Stimulated activated CD4-positive, alpha-beta T cell treated with anti-CD3 and anti-CD28 coated beads, Interleukin-2, amount 100 ng/mL, for 48 hours (primary cell): ENCODE measurements at regions not wholly inside any gene's neighbourhood (a gene's known extent, or its start where the extent isn't known, plus 50 kb on each side); places are given as distances from the start of the nearest gene placed in this dataset.

Source experiments
- DNase-seq, 2 donors: peaks; one replicate each; pipeline ENCODE4 v3.0.0-alpha.2; 2020

DNA sequence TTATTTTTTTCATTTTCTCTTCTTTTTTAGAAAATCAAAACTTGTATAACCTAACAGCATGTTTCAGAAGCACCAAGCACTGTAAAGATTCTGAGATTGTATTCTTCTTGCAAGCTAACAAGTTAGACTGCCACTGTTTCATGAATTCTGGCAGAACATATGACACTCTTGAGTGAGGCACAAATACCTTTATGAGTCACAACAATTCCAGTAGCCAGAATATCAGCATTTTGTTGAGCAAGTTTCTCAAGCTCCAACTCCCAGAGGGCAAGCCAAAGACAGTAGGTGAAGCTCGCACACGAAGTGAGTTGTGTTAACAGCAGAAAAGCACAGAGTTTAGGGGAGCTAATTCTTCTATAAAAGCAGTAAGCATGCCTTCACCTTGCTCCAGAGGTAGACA lies 268.8 kb upstream of the NCAM2 start:
- no peak for DNase-seq

DNA sequence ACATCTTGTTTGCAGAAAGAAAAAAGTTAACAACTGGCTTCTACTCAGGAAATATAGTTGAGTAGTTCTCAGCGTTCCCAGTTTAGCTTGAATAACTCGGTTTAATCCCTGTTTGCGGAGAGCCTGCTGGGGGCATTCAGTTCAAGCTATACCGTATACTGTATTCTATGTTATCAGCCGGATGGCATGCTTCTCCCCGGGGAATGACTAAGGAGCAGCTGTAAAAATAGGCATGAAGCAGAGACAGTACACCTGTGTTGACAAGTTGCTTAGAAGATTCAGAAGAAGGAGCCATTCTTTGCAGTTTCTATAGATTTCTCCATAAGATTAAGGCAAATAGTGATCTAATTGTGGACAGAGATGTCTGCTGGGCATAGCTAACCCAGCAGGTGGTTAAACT lies 267.8 kb upstream of the NCAM2 start:
- no peak for DNase-seq

DNA sequence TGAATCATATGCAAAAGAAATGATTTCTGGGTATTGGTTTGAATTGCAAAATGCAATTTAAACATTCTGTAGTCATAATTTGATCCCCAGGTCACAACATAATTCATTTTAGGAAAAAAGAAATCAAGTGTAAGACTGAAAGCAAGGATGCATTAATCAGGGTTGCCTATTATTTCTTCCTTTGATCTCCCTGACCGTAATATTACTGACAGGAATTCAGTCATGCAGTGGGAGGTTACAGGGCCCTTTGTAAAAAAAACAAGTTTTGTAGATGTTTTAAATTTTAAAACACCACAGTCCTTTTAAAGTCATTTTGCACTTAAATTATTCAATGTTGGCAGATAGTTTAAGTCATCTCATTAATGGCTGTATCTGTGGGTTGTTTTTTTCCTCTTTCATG lies 263.0 kb upstream of the NCAM2 start:
- no peak for DNase-seq

DNA sequence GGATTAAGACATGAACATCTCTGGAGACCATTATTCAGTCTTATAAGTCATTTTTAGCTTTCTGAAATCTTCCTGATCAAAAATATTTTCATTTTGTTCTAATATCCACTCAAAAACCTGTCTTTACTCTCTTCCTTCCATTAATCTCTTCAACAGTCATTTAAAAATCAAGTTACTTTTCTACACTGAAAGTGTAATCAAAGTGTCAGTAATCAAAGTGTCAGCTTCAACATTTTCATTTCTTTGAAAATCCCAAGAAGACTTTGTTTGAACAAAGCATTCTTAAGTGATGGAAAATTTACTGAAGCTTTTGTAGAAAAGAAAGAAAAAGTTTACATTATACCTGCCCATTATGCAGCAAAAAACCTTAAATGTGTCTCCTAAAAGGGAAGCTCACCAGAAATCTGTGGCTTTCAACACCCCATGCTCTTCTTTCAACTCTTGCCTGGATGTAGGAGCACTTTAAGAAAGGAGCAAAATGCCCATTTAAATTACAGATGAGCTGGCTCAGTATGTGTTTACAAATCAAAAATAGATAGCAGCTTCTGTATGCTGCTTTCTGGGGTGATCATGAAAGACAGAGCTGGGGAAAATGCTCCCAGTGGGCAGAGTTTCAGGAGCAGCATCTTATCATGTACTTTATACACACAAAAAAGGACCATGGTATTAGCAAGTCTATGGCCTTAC lies 260.8 kb upstream of the NCAM2 start:
- no peak for DNase-seq

DNA sequence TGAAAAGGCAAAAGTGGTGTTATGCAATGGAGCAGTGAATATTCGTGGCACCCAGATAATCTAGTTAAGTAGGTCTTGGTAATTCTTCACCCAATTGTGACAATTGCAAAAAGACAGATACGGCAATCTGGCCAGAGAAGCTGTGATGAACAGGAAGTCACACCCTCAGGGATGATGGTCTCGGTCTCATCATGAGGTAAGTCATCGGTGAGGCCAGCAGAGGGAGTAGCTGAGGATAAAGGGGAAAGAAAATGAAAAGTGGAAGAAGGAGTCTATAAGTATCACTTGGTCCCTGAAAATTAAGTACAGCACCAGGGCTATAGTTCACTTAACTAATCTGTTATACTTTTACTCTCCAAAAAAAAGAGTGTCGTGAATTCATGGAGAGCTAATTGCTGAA lies 258.8 kb upstream of the NCAM2 start:
- DNase-seq = no peak

DNA sequence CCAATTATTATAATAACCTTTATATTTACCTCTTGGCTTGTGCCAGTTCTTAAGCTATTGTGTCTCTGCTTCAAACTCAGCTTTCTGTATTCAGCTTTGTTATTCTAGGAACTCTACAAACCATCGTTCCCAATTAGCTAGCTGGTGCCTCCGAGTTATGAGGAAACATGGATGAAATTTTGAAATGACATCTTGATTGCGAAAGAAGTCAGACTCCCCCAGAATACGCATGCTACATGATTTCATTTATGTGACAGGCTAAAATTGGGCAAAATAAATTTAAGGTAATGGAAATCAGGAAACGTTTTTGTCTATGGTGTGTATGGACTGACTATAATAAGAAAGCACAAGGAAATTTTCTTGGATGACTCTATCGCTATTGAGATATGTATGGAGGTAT lies 256.8 kb upstream of the NCAM2 start:
- DNase-seq = no peak

DNA sequence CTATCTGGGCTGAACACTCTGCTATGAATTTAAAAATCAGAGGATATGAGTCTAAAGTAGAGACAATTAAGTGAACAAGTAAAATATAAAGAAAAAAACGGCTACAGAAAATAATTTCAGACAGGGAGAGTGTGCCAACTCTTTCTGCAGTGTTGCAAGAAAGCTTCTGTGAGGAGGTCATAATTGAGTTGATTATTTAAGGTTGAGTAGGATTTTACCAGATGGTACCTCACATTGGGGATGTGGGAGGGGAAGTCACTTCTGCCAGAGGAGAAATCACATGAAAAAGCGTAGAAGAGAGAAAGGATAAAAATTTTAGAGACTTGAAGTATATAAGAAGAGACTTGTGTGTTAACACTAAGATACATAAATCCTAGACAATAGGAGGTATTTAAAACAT lies 238.0 kb upstream of the NCAM2 start:
- DNase-seq = no peak

DNA sequence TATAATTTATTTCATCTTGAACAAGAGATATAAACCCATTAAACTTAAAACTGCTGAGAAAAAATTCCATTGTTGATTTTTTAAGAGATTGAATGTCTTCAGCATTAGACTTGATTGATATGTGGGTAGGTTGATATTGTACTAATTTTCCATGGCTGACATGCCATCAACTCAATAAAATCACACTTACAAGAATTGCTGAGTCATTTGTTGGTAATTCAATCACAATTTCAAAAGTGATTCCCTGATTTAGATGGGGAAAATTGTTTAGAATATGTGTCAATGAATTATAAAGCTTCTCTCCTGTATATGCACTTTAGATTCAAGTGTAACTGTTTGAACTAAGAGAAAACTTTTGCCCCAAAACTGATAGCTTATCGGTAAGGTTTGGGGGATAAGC lies 223.5 kb upstream of the NCAM2 start:
- no peak for DNase-seq

DNA sequence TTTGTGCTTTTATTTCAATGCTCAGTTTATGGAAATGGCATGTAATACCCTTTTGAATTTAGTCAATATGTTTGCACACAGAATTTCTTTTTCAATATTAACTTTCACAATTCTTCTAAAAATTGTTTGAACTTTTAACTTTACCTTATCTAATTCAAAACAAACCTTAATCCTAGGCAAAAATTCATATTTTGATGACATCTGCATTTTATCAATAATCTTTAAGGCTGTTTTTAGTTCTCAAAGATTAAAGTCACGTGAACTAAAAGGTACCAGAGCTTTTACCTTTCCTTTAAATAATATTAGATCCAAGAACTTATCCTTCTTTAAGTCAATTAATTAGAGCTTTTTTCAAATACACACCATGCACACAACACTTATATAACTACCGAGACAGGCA lies 218.9 kb upstream of the NCAM2 start:
- DNase-seq = no peak

DNA sequence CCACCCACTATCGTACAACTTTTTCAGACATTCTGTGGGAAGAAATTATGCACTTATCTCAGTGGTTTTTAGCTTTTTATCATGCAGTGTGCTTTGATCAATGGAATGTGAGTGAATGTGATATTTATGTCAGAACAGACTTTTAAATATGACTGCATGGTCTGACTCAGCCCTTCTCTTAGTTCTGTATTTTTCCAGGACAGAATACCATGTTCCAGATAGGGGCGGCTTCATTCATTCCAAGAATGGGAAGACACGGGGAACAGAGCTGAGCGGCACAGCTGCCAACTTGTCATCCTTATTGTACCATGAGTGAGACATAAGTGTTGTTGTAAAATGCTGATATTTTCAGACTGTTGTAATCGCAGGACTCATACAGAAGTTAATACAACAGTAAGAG lies 214.6 kb upstream of the NCAM2 start:
- DNase-seq = no peak

DNA sequence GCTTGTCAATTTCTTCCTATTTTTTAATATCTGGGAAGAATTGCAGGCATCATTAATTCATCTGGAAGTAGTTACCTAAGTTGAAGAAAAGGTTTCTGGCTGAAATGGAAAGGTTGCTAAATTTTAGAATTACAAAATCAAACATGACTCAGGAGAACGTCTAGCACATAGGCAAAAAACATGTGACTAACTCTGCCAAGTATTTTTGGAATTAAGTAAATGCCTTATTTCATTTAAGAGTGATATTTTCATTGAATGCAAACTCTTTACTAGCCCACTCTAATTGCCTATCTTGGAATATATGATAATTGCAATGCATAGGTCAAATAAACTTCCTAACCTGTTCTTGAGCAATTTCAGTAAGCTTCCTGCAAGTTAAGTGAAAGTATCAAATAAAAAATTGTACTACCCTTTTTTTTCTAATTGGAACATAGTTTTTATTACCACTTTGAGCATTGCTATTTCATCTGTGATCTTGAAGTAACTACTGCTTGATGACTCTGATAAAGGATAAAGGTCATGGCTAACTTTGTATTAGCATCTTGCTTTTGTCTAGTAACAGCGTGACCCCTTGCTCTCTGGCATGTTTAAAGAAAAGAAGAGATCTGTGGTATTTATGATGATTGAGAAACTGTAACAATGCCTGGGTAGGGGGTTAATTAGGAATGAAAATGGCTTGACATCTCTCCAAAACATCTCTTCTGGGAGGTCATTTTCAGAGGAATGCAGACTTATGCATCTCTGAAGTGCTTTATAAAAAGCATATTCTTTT lies 208.3 kb upstream of the NCAM2 start:
- no peak for DNase-seq

DNA sequence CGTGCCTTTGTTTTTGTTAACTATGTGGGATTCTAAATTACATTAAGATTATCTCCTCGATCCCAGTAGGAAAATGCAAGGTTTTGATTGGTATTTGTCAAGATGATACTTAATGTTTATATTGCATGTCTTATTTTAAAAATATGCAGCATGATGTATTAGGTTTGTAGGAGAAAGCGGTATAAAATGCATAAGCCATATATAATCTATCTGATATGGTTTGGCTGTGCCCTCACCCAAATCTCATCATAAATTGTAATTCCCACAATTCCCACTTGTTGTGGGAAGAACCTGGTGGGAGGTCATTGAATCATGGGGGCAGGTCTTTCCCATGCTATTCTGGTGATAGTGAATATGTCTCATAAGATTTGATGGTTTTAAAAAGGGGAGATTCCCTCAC lies 198.1 kb upstream of the NCAM2 start:
- no peak for DNase-seq

DNA sequence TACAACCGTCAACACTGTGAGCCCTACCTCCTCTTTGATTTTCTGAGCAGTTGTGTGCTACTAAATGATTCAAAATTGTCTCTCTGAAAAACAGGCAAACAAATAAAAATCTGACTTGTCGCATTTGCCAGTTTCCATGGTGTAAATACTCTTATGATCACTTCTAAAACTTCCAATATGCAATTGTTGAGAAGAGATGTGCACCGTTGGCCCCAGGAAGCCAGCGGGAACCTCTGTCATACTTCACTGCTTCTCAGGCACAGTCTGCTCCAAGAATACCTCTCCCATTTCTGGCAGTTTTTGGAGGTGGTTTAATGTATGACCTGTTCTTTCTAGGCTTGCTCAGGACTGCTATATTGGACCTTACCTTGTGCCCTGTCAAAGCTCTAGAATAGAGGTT lies 196.0 kb upstream of the NCAM2 start:
- DNase-seq = no peak

DNA sequence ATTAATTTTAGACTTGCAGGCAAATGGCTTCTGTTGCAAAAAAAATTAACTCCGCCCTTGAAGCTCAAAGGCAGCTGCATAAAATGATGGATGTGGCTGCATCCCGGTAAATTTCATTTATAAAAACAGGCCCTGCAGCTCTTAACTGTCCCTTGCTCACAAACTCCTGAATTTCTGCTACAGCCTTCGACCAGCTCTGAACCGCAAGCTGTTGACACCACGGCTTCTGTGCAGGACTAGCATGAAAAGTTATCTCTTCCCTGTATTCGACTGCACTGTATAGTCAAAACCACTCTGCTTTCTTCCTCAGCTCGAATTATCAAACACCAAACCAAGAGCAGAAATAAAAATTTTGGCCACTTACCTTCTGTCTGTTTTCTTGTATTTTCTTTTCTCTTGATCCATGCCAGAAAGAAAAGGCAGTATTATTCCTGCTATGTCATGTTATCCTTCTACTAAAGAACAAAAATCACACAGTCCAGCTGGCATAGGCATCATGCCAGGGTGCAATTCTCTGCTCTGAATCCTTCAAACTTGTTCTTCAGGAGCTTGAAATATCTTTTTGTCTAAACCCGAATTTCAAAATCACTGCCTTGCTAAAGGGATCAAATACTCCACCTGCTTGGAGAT lies 195.5 kb upstream of the NCAM2 start:
- no peak for DNase-seq

DNA sequence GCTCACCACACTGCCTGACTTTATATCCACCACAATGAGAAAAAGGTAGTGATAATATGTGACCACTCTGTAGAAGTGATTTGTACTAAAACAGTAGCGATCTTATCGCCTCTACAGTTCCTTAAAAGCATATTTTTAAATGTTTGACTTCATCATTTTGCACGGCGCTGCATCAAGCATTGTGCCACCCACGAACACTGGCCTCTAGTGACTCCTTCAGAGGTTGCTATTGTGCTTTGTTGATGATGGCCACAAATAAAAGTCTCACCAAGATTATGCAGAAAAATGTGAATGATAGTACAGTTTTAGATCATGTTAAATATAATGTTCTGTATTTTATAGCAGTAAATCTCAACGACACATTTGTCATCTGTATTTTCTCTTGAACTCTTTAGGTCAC lies 186.5 kb upstream of the NCAM2 start:
- no peak for DNase-seq

DNA sequence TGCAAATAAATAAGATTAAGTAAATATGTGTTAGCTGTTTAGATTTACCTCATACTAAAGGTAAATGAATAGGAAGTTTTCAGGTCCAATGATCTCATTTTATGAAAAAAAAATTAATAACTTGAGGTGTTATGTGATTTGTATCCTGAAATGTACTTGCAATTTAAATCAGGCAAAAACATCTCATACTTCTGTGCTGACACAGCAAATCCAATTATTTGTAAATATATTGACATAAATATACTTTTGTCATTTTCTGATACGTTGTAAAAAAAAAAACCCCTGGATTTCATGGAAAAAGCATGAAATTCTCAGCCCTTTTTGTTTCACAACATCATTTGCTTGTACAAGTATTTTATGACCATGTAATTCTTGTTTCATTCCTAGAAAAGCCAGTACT lies 184.1 kb upstream of the NCAM2 start:
- DNase-seq = no peak

DNA sequence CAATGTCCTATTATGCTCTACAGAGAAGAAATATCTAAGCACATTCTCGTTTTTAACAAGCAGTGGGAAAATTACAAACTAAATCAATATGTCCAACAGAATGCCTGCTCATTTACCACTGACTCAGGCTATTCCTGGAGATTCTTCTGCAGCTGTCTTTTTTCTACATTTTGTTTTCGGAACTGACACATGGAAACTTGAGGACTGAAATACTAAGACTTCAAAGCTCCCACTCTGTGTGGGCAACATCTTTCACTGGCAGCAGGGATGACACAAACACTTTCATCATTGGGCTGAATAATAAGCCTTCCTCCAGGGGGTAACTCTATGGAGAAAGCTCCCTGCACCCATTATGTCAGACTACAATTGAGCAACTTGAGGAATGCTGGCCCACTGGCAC lies 175.5 kb upstream of the NCAM2 start:
- no peak for DNase-seq

DNA sequence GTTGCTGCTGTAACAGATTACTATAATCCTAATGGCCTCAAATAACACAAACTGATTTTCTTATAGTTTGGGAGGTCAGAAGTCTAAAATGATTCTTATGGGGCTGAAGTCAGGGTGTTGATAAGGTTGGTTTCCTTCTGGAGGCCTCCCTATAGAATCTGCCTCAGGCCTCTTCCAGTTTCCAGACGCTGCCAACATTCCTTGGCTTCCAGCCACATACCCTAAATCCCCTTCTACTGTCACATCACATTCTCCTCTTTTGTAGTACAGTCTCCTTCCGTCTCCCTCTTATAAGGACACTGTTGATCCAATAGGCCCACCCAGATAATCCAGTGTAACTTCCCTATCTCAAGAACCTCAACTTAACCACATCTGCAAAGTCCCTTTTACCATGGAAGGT lies 145.3 kb upstream of the NCAM2 start:
- no peak for DNase-seq

DNA sequence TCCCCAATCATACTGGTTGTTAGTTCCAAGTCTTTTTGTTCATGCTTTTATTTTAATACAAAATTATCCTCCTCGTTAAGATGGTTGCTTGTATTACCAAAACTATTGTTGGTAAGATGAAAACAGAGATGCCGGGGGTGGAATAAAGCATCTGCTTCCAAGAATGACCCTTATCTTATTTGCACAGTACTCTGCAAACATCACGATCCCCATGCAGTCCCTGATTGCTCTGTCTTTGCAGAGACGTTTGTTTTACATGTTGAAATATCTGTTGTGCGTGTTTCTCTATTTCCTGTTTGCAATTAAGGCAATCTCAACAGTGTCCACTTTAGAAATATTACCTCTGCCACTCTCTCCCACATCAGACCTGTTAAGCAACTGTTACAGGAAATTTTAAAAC lies 141.3 kb upstream of the NCAM2 start:
- no peak for DNase-seq

DNA sequence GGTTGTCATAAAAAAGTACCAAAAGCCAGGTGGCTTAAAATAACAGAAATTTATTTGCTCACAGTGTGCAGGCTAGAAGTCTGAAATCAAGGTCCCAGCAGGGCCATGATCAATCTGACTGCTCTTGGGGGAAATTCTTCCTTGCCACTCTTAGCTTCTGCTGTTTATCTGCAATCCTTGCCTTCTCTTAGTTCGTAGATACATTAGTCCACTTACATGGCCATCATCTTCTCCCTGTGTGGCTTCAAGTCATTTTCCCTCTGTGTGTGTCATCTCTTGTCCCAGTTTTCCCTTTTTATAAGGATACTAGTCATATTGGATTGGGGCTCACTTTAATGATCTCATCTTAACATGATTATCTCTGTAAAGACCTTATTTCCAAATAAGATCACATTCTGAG lies 124.0 kb upstream of the NCAM2 start:
- DNase-seq = no peak

DNA sequence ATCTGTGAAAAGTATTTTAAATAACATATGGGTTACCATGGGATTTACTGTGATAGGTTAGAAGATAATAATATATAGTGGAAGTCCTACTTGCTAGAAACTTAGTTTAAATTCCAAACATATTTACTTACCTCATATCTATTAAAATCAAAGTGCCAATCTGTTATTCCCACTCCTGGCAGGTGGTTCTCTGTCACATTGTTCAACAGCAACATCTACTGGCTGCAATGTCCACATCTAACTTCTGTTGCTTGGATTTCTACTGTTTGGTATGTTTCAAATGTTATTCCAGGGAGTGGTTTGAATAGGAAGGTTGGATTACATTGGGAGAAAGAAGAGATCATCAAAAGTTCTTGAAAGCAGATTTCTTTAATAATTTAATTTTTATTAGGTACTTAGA lies 122.5 kb upstream of the NCAM2 start:
- no peak for DNase-seq

DNA sequence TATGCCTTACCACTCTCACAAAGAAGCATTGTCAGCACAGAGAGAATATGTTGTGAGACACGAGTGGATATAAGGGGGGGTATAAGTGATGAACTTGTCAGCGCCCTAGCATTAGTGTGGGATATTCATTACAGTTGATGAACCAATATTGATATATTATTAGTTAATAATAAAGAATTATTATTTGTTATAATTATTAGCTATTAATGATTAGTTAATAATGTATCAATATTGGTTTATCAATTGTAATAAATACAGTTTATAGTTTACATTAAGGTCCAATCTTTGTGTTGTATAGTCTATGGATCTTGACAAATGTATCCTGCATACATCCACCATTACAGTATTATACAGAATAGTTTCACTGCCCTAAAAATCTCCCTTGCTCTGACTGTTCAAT lies 120.2 kb upstream of the NCAM2 start:
- no peak for DNase-seq

DNA sequence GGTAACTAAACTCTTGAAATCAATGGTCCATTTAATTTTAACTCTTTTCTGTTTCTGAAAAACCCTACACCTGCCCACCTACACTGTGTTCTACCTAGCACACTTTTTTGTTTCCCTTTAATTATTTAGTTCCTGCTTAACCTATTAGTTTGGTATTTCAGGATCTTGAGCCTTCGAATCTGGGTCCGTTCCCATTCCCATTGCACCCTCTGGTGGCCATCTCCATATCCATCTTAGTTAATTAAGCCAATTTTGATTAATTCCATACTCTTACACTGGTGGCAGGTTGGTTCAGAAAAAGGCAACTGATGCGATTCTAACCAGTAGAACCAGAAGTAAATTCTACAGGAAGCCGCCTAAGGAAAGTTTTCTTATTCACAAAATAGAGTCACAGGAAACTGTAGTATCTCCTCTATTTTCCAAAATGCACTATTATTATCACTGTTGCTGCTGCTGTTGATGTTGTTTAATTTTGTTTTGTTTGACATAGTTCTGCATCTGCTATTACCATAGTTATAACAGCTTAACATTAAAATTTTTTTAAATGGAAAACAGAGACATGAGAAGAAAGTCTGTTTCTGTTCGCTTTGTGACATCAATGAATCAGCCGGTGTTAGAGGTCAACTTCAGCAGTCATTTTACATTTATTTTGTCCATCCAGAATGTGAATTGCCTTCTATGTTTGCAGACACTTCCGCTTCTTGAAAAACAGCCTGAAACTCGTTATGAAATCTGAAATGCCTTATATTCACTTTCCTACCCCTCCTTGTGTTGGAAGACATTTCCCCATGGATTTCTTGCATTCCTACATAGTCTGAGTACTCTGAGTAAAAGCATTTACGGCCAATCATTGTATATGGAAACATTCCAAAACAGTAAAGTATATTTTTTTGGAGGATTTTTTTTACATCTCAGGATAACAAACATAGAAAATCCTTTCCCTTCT lies 115.5 kb upstream of the NCAM2 start:
- DNase-seq = peak in 1 of 2 donors; percentile 5
